T-helper 2 cell treated with Interferon-gamma antibody and Interleukin-4, amounts not matched to agents 5 μg/mL and 100 μg/mL, for 36 hours (primary cell): ENCODE measurements at regions not wholly inside any gene's neighbourhood (a gene's known extent, or its start where the extent isn't known, plus 50 kb on each side); places are given as distances from the start of the nearest gene placed in this dataset.

Source experiments
- DNase-seq: peaks from one replicate; pipeline ENCODE4 v3.0.0; 2021; ENCODE audit warnings: low spot score
- H3K27ac Mint-ChIP-seq: one replicate; pipeline ENCODE4 v1.8.0; 2021; ENCODE audit warnings: mild to moderate bottlenecking, mixed read lengths
- H3K27me3 Mint-ChIP-seq: one replicate; pipeline ENCODE4 v1.8.0; 2021; ENCODE audit warnings: low read depth, mixed read lengths
- H3K36me3 Mint-ChIP-seq: one replicate; pipeline ENCODE4 v1.8.0; 2021; ENCODE audit warnings: low read depth, mixed read lengths
- H3K4me1 Mint-ChIP-seq: one replicate; pipeline ENCODE4 v1.8.0; 2021; ENCODE audit warnings: low read depth, mixed read lengths
- H3K4me3 Mint-ChIP-seq: one replicate; pipeline ENCODE4 v1.8.0; 2022; ENCODE audit warnings: mild to moderate bottlenecking, moderate library complexity, mixed read lengths
- H3K9me3 Mint-ChIP-seq: one replicate; pipeline ENCODE4 v1.8.0; 2021; ENCODE audit warnings: mixed read lengths

DNA sequence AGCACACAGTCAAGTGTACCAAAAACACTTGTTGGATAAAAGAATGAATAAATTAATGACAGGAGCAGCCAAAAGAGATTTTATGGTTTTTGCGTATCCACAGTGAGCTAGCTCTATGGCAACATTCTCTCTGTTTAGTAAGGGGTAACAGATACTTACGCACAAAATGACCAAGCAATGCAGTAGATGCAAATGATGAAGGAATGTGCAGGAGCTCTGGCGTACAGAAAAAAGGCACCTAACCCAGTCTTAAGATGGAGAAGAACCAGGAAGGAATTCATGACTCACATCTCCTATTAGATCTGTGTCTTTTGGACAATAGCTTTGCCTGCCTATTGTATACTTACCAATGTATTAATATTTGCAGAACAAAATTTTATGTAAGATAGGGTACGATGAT, 191.9 kb upstream of the PREP start:
- Mint-ChIP-seq H3K9me3 (peaks cover 5% of the 10 kb centered on the region), H3K36me3 (peaks cover 10% of the 10 kb centered on the region), H3K27me3 (no peaks in the 10 kb centered on the region), H3K4me1 (peaks cover 45% of the 10 kb centered on the region), H3K4me3 (no peak overlapping the region), H3K27ac (no peak overlapping the region)
- no peak for DNase-seq

GRCh38 chr6:105593805-105594671, 191.2 kb upstream of the PREP start:
- Mint-ChIP-seq H3K27me3 (no peaks in the 10 kb centered on the region), H3K4me3 (no peak overlapping the region), H3K4me1 (peaks cover 47% of the 10 kb centered on the region), H3K9me3 (peaks cover 5% of the 10 kb centered on the region), H3K36me3 (peaks cover 10% of the 10 kb centered on the region), H3K27ac (no peak overlapping the region)
- DNase-seq: no peak

DNA sequence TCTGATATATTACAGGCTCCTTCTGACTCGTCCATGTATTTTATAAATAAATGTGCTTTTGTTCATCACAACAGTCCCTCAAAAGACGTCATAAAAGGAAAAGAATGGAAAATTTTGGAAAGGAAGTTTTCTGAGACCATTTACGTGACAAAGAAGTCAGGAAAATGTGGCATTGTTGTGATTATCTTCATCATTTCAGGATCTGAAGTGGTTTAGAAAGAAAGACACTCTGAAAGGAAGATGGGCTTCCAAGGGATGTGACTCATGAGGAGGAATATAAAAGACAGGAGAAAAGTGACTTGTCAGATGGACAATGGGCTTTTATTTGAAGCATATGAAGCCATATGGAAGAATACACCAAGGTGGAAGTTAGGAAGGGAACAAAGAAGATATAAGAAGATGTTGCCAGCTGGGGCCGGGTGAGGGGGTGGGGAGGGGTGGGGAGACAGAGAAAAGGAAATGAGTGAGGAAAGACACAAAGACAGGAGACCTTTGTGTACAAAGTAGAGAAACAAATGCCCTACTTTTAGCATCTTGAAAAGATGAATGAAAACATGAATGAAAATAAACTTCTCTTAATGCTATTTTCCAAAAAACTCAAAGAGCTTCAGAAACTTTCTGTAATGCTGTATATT, 190.3 kb upstream of the PREP start:
- peaks cover 7% of the 10 kb centered on the region for H3K36me3 Mint-ChIP-seq
- no peak overlapping the region for H3K4me3 Mint-ChIP-seq
- H3K4me1 Mint-ChIP-seq: peaks cover 50% of the 10 kb centered on the region
- H3K27ac Mint-ChIP-seq: no peak overlapping the region
- DNase-seq: no peak
- H3K27me3 Mint-ChIP-seq: peaks cover 2% of the 10 kb centered on the region
- peaks cover under 1% of the 10 kb centered on the region for H3K9me3 Mint-ChIP-seq

DNA sequence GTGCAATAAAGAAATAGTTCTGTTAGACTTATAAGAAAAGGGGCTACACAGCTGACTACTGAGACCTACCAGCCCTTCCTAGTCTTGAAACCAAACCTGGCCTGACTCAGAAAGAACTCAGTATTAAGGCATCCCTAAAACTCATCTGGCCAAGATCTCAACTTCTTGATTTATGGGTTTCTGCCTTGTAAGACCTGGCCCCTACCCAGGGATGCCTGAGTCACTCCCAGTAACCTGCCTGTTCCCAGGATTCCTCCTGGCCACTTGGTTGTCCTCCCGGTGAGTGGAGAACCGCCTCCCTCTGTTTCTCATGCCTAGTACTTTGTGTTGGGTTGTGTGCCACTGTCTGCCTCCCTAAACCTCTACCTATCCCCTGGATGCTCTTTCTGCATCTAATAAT, 189.4 kb upstream of the PREP start:
- no peaks in the 10 kb centered on the region for H3K9me3 Mint-ChIP-seq
- H3K27me3 Mint-ChIP-seq: peaks cover 2% of the 10 kb centered on the region
- H3K4me1 Mint-ChIP-seq: peaks cover 56% of the 10 kb centered on the region
- no peak for DNase-seq
- H3K36me3 Mint-ChIP-seq: peaks cover 4% of the 10 kb centered on the region
- no peak overlapping the region for H3K4me3 Mint-ChIP-seq
- H3K27ac Mint-ChIP-seq: no peak overlapping the region

DNA sequence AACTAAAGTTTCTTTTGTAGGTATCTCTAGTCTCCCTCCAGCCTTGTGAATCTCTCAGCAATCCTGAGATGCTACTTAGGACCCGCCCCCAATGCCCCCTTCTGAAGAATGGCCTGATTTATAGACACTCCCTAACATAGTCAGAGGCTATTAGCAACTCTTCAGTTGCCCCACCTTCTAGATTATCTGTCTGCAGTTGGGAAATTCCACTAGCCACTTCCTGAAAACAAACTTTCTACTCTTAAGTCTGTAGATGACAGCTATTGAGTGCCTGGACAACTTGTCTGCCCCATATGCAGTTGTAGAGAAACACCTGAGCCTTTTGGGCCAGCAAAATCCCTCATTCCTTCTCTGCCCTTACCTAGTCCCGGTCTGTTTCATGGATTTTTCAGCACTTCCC, 188.2 kb upstream of the PREP start:
- H3K27me3 Mint-ChIP-seq: peaks cover 2% of the 10 kb centered on the region
- peak overlapping the region; percentile 26 for H3K27ac Mint-ChIP-seq
- H3K4me3 Mint-ChIP-seq: peak overlapping the region; percentile 38
- peaks cover 62% of the 10 kb centered on the region for H3K4me1 Mint-ChIP-seq
- DNase-seq: peak; percentile 28
- H3K36me3 Mint-ChIP-seq: peaks cover 4% of the 10 kb centered on the region
- H3K9me3 Mint-ChIP-seq: no peaks in the 10 kb centered on the region

- H3K36me3 Mint-ChIP-seq: peaks cover 3% of the 10 kb centered on the region
- H3K27ac Mint-ChIP-seq: no peak overlapping the region
- H3K9me3 Mint-ChIP-seq: no peaks in the 10 kb centered on the region
- H3K4me3 Mint-ChIP-seq: peak overlapping the region; percentile 62
- no peak for DNase-seq
- H3K27me3 Mint-ChIP-seq: peaks cover 8% of the 10 kb centered on the region
- H3K4me1 Mint-ChIP-seq: peaks cover 48% of the 10 kb centered on the region
Observed at GRCh38 chr6:105588123-105588710, 185.3 kb upstream of the PREP start.

- H3K27ac Mint-ChIP-seq: peak overlapping the region; percentile 67
- peaks cover 3% of the 10 kb centered on the region for H3K36me3 Mint-ChIP-seq
- H3K4me1 Mint-ChIP-seq: peaks cover 41% of the 10 kb centered on the region
- DNase-seq: no peak
- peak overlapping the region; percentile 62 for H3K4me3 Mint-ChIP-seq
- no peaks in the 10 kb centered on the region for H3K9me3 Mint-ChIP-seq
- peaks cover 8% of the 10 kb centered on the region for H3K27me3 Mint-ChIP-seq
Observed at GRCh38 chr6:105587349-105588122, 184.7 kb upstream of the PREP start.

- H3K27ac Mint-ChIP-seq: no peak overlapping the region
Observed at GRCh38 chr6:105578179-105578707, 175.4 kb upstream of the PREP start.

DNA sequence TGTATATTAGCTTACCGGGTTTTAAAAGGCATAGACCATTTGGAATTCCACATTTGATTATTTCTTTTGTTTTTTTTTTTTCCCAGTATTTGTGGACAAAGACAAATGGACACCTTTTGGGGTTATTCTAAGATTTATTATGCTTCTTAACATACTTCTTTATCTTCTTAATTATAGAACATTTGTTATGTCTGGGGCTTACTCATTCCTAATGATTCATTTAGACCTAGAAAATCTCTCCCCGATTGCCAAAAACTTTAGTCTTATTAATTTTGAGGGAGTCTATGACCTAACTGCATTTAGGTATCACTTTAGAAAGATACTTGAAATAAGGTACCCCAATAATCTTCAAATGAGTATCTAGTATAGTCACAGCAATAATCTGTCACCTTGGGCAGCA, 170.7 kb upstream of the PREP start:
- Mint-ChIP-seq H3K27ac (no peak overlapping the region), H3K4me1 (peaks cover 20% of the 10 kb centered on the region), H3K9me3 (peaks cover 4% of the 10 kb centered on the region), H3K27me3 (peaks cover 52% of the 10 kb centered on the region), H3K36me3 (peaks cover 3% of the 10 kb centered on the region), H3K4me3 (no peak overlapping the region)
- DNase-seq: no peak

More at GRCh38 chr6:105578179-105578707, 175.4 kb upstream of the PREP start:
- Mint-ChIP-seq H3K27me3 (peaks cover 36% of the 10 kb centered on the region), H3K4me3 (peak overlapping the region; percentile 25), H3K9me3 (peaks cover 9% of the 10 kb centered on the region), H3K4me1 (peaks cover 9% of the 10 kb centered on the region), H3K36me3 (peaks cover 5% of the 10 kb centered on the region)
- DNase-seq: no peak

GRCh38 chr6:105573138-105573537, 170.3 kb upstream of the PREP start:
- Mint-ChIP-seq H3K9me3 (peaks cover 4% of the 10 kb centered on the region), H3K4me1 (peaks cover 16% of the 10 kb centered on the region), H3K4me3 (no peak overlapping the region), H3K27ac (no peak overlapping the region), H3K36me3 (peaks cover 1% of the 10 kb centered on the region), H3K27me3 (peaks cover 53% of the 10 kb centered on the region)
- DNase-seq: no peak

GRCh38 chr6:105570416-105570815, 167.5 kb upstream of the PREP start:
- peak overlapping the region; percentile 22 for H3K4me3 Mint-ChIP-seq
- peaks cover 18% of the 10 kb centered on the region for H3K4me1 Mint-ChIP-seq

GRCh38 chr6:105569706-105570105, 166.8 kb upstream of the PREP start:
- H3K27ac Mint-ChIP-seq: no peak overlapping the region
- H3K4me1 Mint-ChIP-seq: peaks cover 18% of the 10 kb centered on the region
- H3K9me3 Mint-ChIP-seq: no peaks in the 10 kb centered on the region
- DNase-seq: no peak
- peaks cover 1% of the 10 kb centered on the region for H3K36me3 Mint-ChIP-seq
- H3K4me3 Mint-ChIP-seq: no peak overlapping the region
- peaks cover 34% of the 10 kb centered on the region for H3K27me3 Mint-ChIP-seq

More at GRCh38 chr6:105570416-105570815, 167.5 kb upstream of the PREP start:
- Mint-ChIP-seq H3K27ac (no peak overlapping the region), H3K27me3 (peaks cover 36% of the 10 kb centered on the region), H3K9me3 (no peaks in the 10 kb centered on the region), H3K36me3 (peaks cover 1% of the 10 kb centered on the region)
- DNase-seq: no peak

DNA sequence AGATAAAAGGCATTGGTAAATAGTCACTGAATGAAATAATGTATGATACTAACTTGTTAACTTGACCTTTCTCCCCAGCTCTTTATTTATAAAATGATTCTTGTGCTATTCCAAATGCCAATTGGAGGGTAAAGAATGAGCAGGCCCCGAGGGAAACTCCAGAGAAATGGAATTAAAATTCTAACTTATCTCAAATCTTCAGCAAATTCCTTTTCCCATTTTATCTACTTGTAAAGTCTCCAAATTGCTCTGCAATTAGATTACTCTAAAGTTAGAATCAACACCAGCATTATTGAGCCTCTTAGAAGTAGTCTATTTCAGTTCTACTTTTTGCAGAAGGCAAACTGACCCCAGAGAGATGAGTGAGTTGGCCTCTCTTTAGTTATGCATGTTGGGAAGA, 165.9 kb upstream of the PREP start:
- Mint-ChIP-seq H3K27ac (no peak overlapping the region), H3K27me3 (peaks cover 25% of the 10 kb centered on the region), H3K36me3 (no peaks in the 10 kb centered on the region), H3K4me3 (no peak overlapping the region), H3K9me3 (no peaks in the 10 kb centered on the region), H3K4me1 (peaks cover 18% of the 10 kb centered on the region)
- DNase-seq: no peak
